ENCODE measurements at regions not wholly inside any gene's neighbourhood (a gene's known extent, or its start where the extent isn't known, plus 50 kb on each side); places are given as distances from the start of the nearest gene placed in this dataset.

DNA sequence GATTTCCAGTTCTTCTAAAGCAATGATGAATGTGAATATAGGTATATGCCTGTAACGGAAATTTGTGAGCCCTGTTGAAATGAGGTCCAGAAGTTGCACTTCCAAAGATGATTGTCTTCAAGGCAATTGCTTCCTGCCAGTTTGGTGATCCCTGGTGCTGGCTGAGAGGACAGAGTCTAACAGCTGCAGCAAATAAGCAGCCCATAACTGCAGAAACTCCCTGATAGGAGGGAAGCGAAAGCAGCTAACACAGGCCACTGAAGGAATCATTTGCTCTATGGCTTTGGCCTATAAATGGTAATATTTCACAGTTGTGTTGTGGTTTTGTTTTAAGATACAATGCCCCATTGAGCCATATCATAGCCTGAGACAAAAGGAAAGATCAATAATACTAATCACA is 451.5 kb upstream of the MIR17HG start:
- H3K4me3 Mint-ChIP-seq, result no peak overlapping the region
- ATAC-seq (ENCODE audit: low read depth in 2 of 2) (no peak), DNase-seq (no peak)
- H3K27me3 Mint-ChIP-seq, result no peaks in the 10 kb centered on the region
- H3K9me3 Mint-ChIP-seq, result peaks cover 0 to 8% (median 2%) of the 10 kb centered on the region in 7 donors
- Histone ChIP-seq H3K4me1 (ENCODE audit: control insufficient read depth, insufficient read depth, low read length, poor library complexity, severe bottlenecking) (no peaks in the 10 kb centered on the region), H3K4me3 (ENCODE audit: low read depth, low read length) (no peak overlapping the region), H3K36me3 (ENCODE audit: control insufficient read depth, insufficient read depth, low read length) (no peaks in the 10 kb centered on the region), H3K27ac (ENCODE audit: insufficient read depth, low read length, poor library complexity, severe bottlenecking) (no peak overlapping the region), H3K9me3 (ENCODE audit: control insufficient read depth in 2 of 2, low read length in 2 of 2) (no peaks in the 10 kb centered on the region), H3K27me3 (ENCODE audit: control insufficient read depth, insufficient read depth, low read length) (no peaks in the 10 kb centered on the region)
- no peaks in the 10 kb centered on the region for H3K36me3 Mint-ChIP-seq
- H3K4me1 Mint-ChIP-seq, result no peaks in the 10 kb centered on the region
- no peak overlapping the region for H3K27ac Mint-ChIP-seq

GRCh38 chr13:90898811-90899210 is 448.7 kb upstream of the MIR17HG start:
- no peak overlapping the region for H3K27ac Mint-ChIP-seq

DNA sequence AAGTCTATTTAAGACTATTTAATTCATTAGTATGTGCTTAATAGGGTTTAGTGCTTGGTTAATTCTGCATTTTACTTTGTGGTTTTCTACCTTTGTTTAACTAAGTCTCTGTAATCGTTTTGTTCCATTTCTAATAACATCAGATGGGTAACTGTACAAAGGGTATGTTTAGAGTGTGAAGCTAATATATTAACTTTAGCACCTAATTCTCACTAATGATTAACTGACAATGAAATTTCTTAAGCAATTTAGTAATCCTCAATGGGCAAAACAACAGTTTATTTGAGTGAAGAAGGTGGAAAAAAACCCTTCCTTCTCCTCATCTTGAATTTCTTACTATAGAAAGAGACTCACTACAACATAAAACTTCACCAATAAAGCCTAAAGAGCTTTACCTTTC is 448.1 kb upstream of the MIR17HG start:
- Histone ChIP-seq H3K36me3 (ENCODE audit: control insufficient read depth, insufficient read depth, low read length) (no peaks in the 10 kb centered on the region), H3K9me3 (ENCODE audit: control insufficient read depth in 2 of 2, low read length in 2 of 2) (no peaks in the 10 kb centered on the region), H3K4me1 (ENCODE audit: control insufficient read depth, insufficient read depth, low read length, poor library complexity, severe bottlenecking) (no peaks in the 10 kb centered on the region), H3K4me3 (ENCODE audit: low read depth, low read length) (no peak overlapping the region), H3K27ac (ENCODE audit: insufficient read depth, low read length, poor library complexity, severe bottlenecking) (no peak overlapping the region), H3K27me3 (ENCODE audit: control insufficient read depth, insufficient read depth, low read length) (no peaks in the 10 kb centered on the region)
- no peak overlapping the region for H3K27ac Mint-ChIP-seq
- H3K36me3 Mint-ChIP-seq, result no peaks in the 10 kb centered on the region
- no peaks in the 10 kb centered on the region for H3K4me1 Mint-ChIP-seq
- no peak overlapping the region for H3K4me3 Mint-ChIP-seq
- no peaks in the 10 kb centered on the region for H3K27me3 Mint-ChIP-seq
- DNase-seq, result no peak
- no peak for ATAC-seq (ENCODE audit: low read depth in 2 of 2)
- H3K9me3 Mint-ChIP-seq, result peaks cover 0 to 11% (median 0%) of the 10 kb centered on the region in 7 donors

More at GRCh38 chr13:90898811-90899210, 448.7 kb upstream of the MIR17HG start:
- no peak overlapping the region for H3K4me3 Mint-ChIP-seq
- no peaks in the 10 kb centered on the region for H3K9me3 ChIP-seq (ENCODE audit: control insufficient read depth in 2 of 2, low read length in 2 of 2)
- ATAC-seq (ENCODE audit: low read depth in 2 of 2), result no peak
- H3K4me3 ChIP-seq (ENCODE audit: low read depth, low read length), result no peak overlapping the region
- no peak overlapping the region for H3K27ac ChIP-seq (ENCODE audit: insufficient read depth, low read length, poor library complexity, severe bottlenecking)
- peaks cover 0 to 8% (median 0%) of the 10 kb centered on the region in 7 donors for H3K9me3 Mint-ChIP-seq
- no peaks in the 10 kb centered on the region for H3K4me1 ChIP-seq (ENCODE audit: control insufficient read depth, insufficient read depth, low read length, poor library complexity, severe bottlenecking)
- no peak for DNase-seq
- no peaks in the 10 kb centered on the region for H3K27me3 ChIP-seq (ENCODE audit: control insufficient read depth, insufficient read depth, low read length)
- no peaks in the 10 kb centered on the region for H3K4me1 Mint-ChIP-seq
- no peaks in the 10 kb centered on the region for H3K27me3 Mint-ChIP-seq
- H3K36me3 Mint-ChIP-seq, result no peaks in the 10 kb centered on the region
- no peaks in the 10 kb centered on the region for H3K36me3 ChIP-seq (ENCODE audit: control insufficient read depth, insufficient read depth, low read length)

DNA sequence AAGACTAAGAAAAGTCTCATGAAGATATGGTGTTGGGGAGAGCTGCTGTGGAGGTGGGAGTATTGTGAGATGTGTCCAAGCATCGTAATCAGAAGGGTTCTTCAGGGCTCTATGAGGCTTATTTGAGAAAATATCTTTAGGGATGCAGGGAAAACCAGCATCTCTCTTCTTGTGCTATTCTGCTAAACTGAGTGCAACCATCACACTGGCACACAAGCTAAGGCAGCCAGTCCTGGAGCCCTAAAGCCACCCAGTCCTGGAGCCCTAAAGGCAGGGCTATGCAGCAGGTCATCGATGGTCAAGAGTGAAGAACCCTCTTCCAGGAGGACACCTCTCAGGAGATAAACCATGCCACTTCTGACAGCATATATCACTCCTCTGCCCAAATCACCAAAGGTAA is 445.2 kb upstream of the MIR17HG start:
- H3K36me3 Mint-ChIP-seq, result no peaks in the 10 kb centered on the region
- ATAC-seq (ENCODE audit: low read depth in 2 of 2), result no peak

DNA sequence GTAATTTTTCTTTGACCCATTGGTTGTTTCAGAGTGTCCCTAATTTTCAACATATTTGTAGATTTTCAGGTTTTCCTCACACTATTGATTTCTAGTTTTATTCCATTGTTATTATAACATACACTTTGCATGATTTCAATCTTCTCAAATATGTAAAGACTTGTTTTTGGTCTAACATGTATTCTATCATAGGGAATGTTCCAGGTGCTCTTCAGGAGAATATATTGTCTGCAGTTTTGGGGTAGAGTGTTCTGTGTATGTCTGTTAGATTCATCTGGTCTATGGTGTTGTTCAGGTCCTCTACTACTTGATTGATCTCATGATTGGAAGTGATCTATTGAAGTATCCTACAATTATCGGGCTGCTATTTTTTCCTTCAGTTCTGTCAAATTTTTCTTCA is 440.9 kb upstream of the MIR17HG start:
- no peaks in the 10 kb centered on the region for H3K4me1 Mint-ChIP-seq
- no peaks in the 10 kb centered on the region for H3K36me3 ChIP-seq (ENCODE audit: control insufficient read depth, insufficient read depth, low read length)
- no peak overlapping the region for H3K4me3 ChIP-seq (ENCODE audit: low read depth, low read length)
- ATAC-seq (ENCODE audit: low read depth in 2 of 2) (no peak), DNase-seq (no peak)
- H3K4me1 ChIP-seq (ENCODE audit: control insufficient read depth, insufficient read depth, low read length, poor library complexity, severe bottlenecking), result no peaks in the 10 kb centered on the region
- no peak overlapping the region for H3K4me3 Mint-ChIP-seq
- no peaks in the 10 kb centered on the region for H3K27me3 Mint-ChIP-seq
- no peak overlapping the region for H3K27ac ChIP-seq (ENCODE audit: insufficient read depth, low read length, poor library complexity, severe bottlenecking)
- peaks cover 2 to 22% (median 10%) of the 10 kb centered on the region in 7 donors for H3K9me3 Mint-ChIP-seq
- H3K27ac Mint-ChIP-seq, result no peak overlapping the region
- H3K36me3 Mint-ChIP-seq, result no peaks in the 10 kb centered on the region
- H3K9me3 ChIP-seq (ENCODE audit: control insufficient read depth in 2 of 2, low read length in 2 of 2), result no peaks in the 10 kb centered on the region
- no peaks in the 10 kb centered on the region for H3K27me3 ChIP-seq (ENCODE audit: control insufficient read depth, insufficient read depth, low read length)

More for the DNA sequence above, 445.2 kb upstream of the MIR17HG start:
- Mint-ChIP-seq H3K27ac (no peak overlapping the region), H3K27me3 (no peaks in the 10 kb centered on the region), H3K4me3 (no peak overlapping the region), H3K4me1 (no peaks in the 10 kb centered on the region), H3K9me3 (peaks cover 2 to 12% (median 7%) of the 10 kb centered on the region in 7 donors)
- Histone ChIP-seq H3K36me3 (ENCODE audit: control insufficient read depth, insufficient read depth, low read length) (no peaks in the 10 kb centered on the region), H3K4me1 (ENCODE audit: control insufficient read depth, insufficient read depth, low read length, poor library complexity, severe bottlenecking) (no peaks in the 10 kb centered on the region), H3K27me3 (ENCODE audit: control insufficient read depth, insufficient read depth, low read length) (no peaks in the 10 kb centered on the region), H3K9me3 (ENCODE audit: control insufficient read depth in 2 of 2, low read length in 2 of 2) (no peaks in the 10 kb centered on the region), H3K27ac (ENCODE audit: insufficient read depth, low read length, poor library complexity, severe bottlenecking) (no peak overlapping the region), H3K4me3 (ENCODE audit: low read depth, low read length) (no peak overlapping the region)
- no peak for DNase-seq

GRCh38 chr13:90908792-90909191 is 438.7 kb upstream of the MIR17HG start:
- Histone ChIP-seq H3K36me3 (ENCODE audit: control insufficient read depth, insufficient read depth, low read length) (no peaks in the 10 kb centered on the region), H3K27ac (ENCODE audit: insufficient read depth, low read length, poor library complexity, severe bottlenecking) (no peak overlapping the region), H3K4me3 (ENCODE audit: low read depth, low read length) (no peak overlapping the region), H3K9me3 (ENCODE audit: control insufficient read depth in 2 of 2, low read length in 2 of 2) (no peaks in the 10 kb centered on the region), H3K27me3 (ENCODE audit: control insufficient read depth, insufficient read depth, low read length) (no peaks in the 10 kb centered on the region), H3K4me1 (ENCODE audit: control insufficient read depth, insufficient read depth, low read length, poor library complexity, severe bottlenecking) (no peaks in the 10 kb centered on the region)
- no peak for DNase-seq
- peaks cover 7 to 22% (median 10%) of the 10 kb centered on the region in 7 donors for H3K9me3 Mint-ChIP-seq
- no peak for ATAC-seq (ENCODE audit: low read depth in 2 of 2)
- no peak overlapping the region for H3K27ac Mint-ChIP-seq
- no peaks in the 10 kb centered on the region for H3K36me3 Mint-ChIP-seq
- H3K4me1 Mint-ChIP-seq, result no peaks in the 10 kb centered on the region
- no peaks in the 10 kb centered on the region for H3K27me3 Mint-ChIP-seq
- H3K4me3 Mint-ChIP-seq, result no peak overlapping the region

DNA sequence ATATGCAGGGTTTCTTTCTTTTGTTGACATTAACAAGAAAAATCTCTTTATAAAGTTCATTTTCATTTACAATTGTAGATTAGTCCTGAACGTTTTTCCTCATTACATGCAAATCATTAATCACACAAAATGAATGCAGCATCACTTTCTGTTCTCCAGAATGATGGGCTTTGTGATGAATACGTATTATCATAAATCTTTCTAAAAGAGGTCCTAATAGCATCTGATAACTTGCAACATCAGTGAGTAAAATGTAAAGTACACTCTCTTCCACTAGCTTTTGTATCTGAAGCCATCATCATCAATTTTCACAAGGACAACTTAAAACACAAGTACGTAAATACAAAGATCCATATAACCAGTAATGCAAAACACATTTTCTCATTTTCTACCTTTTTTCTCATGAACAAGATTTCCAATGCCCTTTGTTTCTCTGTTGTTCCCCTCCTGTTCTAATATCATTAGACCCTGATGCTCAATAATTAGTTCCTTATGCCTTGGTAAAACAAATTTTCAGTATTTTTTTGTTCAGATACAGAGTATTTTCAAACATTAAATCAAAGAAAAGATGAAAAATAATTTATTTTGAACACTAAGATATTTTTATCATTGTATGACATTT is 437.4 kb upstream of the MIR17HG start:
- H3K4me1 Mint-ChIP-seq, result no peaks in the 10 kb centered on the region

DNA sequence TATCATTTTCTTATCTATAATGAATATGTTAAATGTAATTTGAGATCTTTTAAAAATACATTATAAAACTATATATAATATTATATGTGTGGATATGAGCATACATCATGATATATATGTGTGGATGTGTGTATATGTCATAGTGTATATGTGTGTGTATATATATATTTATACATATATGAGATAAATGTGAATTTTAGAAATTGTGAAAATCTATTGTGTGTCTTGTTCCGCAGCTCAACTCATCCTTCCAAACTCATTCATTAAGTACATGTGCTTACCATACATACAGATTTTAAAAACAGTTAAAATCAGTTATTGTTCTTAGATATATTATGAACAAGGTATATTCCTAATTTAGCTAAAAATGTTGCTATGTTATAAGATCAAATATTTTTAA is 435.2 kb upstream of the MIR17HG start:
- DNase-seq, result no peak
- Mint-ChIP-seq H3K36me3 (no peaks in the 10 kb centered on the region), H3K27ac (no peak overlapping the region), H3K9me3 (peaks cover 0 to 21% (median 6%) of the 10 kb centered on the region in 7 donors), H3K27me3 (no peaks in the 10 kb centered on the region), H3K4me3 (no peak overlapping the region), H3K4me1 (no peaks in the 10 kb centered on the region)
- H3K27me3 ChIP-seq (ENCODE audit: control insufficient read depth, insufficient read depth, low read length), result no peaks in the 10 kb centered on the region
- ATAC-seq (ENCODE audit: low read depth in 2 of 2), result no peak
- no peaks in the 10 kb centered on the region for H3K4me1 ChIP-seq (ENCODE audit: control insufficient read depth, insufficient read depth, low read length, poor library complexity, severe bottlenecking)
- H3K4me3 ChIP-seq (ENCODE audit: low read depth, low read length), result no peak overlapping the region
- no peaks in the 10 kb centered on the region for H3K36me3 ChIP-seq (ENCODE audit: control insufficient read depth, insufficient read depth, low read length)
- no peak overlapping the region for H3K27ac ChIP-seq (ENCODE audit: insufficient read depth, low read length, poor library complexity, severe bottlenecking)
- H3K9me3 ChIP-seq (ENCODE audit: control insufficient read depth in 2 of 2, low read length in 2 of 2), result no peaks in the 10 kb centered on the region

More for the DNA sequence above, 437.4 kb upstream of the MIR17HG start:
- Mint-ChIP-seq H3K4me3 (no peak overlapping the region), H3K27me3 (no peaks in the 10 kb centered on the region), H3K36me3 (no peaks in the 10 kb centered on the region), H3K27ac (no peak overlapping the region), H3K9me3 (peaks cover 5 to 22% (median 10%) of the 10 kb centered on the region in 7 donors)
- no peak overlapping the region for H3K4me3 ChIP-seq (ENCODE audit: low read depth, low read length)
- no peaks in the 10 kb centered on the region for H3K27me3 ChIP-seq (ENCODE audit: control insufficient read depth, insufficient read depth, low read length)
- H3K36me3 ChIP-seq (ENCODE audit: control insufficient read depth, insufficient read depth, low read length), result no peaks in the 10 kb centered on the region
- DNase-seq, result no peak
- no peak overlapping the region for H3K27ac ChIP-seq (ENCODE audit: insufficient read depth, low read length, poor library complexity, severe bottlenecking)
- no peaks in the 10 kb centered on the region for H3K9me3 ChIP-seq (ENCODE audit: control insufficient read depth in 2 of 2, low read length in 2 of 2)
- no peaks in the 10 kb centered on the region for H3K4me1 ChIP-seq (ENCODE audit: control insufficient read depth, insufficient read depth, low read length, poor library complexity, severe bottlenecking)
- no peak for ATAC-seq (ENCODE audit: low read depth in 2 of 2)

Measured in CD4-positive, CD25-positive, alpha-beta regulatory T cell (primary cell).